Left lung (tissue), 4 donors: ENCODE measurements at regions not wholly inside any gene's neighbourhood (a gene's known extent, or its start where the extent isn't known, plus 50 kb on each side); places are given as distances from the start of the nearest gene placed in this dataset.

ENCODE experiments used
- ATAC-seq: fragments of 200-7000 bp; cut with Tn5 transposase; one replicate; pipeline ENCODE4 v1.9.1; 2020; ENCODE audit warnings: moderate library complexity
- DNase-seq, 4 donors: peaks; one replicate each; pipeline ENCODE4 v3.0.0-alpha.2; 2013 to 2020
- H3K27ac ChIP-seq, 2 donors: fragments of 200-600 bp; sonication (generic) in 1 of 2; one replicate each; pipeline versions ENCODE4 v1.5.0 to v1.8.0; 2020 to 2021
- H3K27me3 ChIP-seq, 2 donors: fragments of 200-600 bp; sonication (generic) in 1 of 2; one replicate each; pipeline versions ENCODE4 v1.5.0 to v1.8.0; 2020 to 2021
- H3K36me3 ChIP-seq, 2 donors: fragments of 200-600 bp; sonication (generic) in 1 of 2; one replicate each; pipeline versions ENCODE4 v1.5.0 to v1.8.0; 2020 to 2021
- H3K4me1 ChIP-seq, 2 donors: fragments of 200-600 bp; one replicate each; pipeline ENCODE4 v1.8.0; 2021
- H3K4me3 ChIP-seq, 2 donors: fragments of 200-600 bp; sonication (generic) in 1 of 2; one replicate each; pipeline versions ENCODE4 v1.5.0 to v1.8.0; 2020 to 2021; ENCODE audit warnings: mild to moderate bottlenecking in 1 of 2
- H3K9me3 ChIP-seq, 2 donors: fragments of 200-600 bp; sonication (generic) in 1 of 2; one replicate each; pipeline versions ENCODE4 v1.5.0 to v1.8.0; 2020 to 2021
- CTCF ChIP-seq, 2 donors: fragments of 200-600 bp; sonication (generic) in 1 of 2; IDR thresholded peaks; one replicate each; pipeline versions ENCODE4 v1.5.0 to v1.8.0; 2021; ENCODE audit warnings: antibody characterized with exemption in 2 of 2
- intact Hi-C, 2 donors: fragments of 100-400 bp; cut with DNase I; formaldehyde crosslinking; loops; one replicate each; pipeline versions ENCODE4 v1.11.2 to v1.14.2; 2022
- donor health status: DM: no; HTN: yes; CAD: no.
- donor health status: DM: no; HTN: no; CAD: no.

- no peak for TF ChIP-seq CTCF (IDR thresholded peaks at IDR 0.05)
- no peak overlapping the region for H3K27ac ChIP-seq
- no peak overlapping the region for H3K4me3 ChIP-seq
- intact Hi-C loops, result no loop called here
- H3K4me1 ChIP-seq, result no peaks in the 10 kb centered on the region
- H3K36me3 ChIP-seq, result no peaks in the 10 kb centered on the region
- DNase-seq, result no peak
- H3K9me3 ChIP-seq, result no peaks in the 10 kb centered on the region
- no peak for ATAC-seq
- no peaks in the 10 kb centered on the region for H3K27me3 ChIP-seq
Measured at GRCh38 chr3:173342679-173343078, 54.9 kb upstream of the NLGN1 start.

GRCh38 chr3:173340626-173341025 lies 56.9 kb upstream of the NLGN1 start:
- no peaks in the 10 kb centered on the region for H3K36me3 ChIP-seq
- ATAC-seq, result no peak
- intact Hi-C loops, result no loop called here
- peak in 1 of 4 donors; percentile 7 for DNase-seq
- H3K4me1 ChIP-seq, result no peaks in the 10 kb centered on the region
- no peak overlapping the region for H3K4me3 ChIP-seq
- H3K27me3 ChIP-seq, result no peaks in the 10 kb centered on the region
- H3K9me3 ChIP-seq, result no peaks in the 10 kb centered on the region
- no peak for TF ChIP-seq CTCF (IDR thresholded peaks at IDR 0.05)
- no peak overlapping the region for H3K27ac ChIP-seq

- Histone ChIP-seq H3K9me3 (no peaks in the 10 kb centered on the region), H3K36me3 (no peaks in the 10 kb centered on the region), H3K4me1 (no peaks in the 10 kb centered on the region), H3K27me3 (no peaks in the 10 kb centered on the region), H3K4me3 (no peak overlapping the region), H3K27ac (no peak overlapping the region)
- DNase-seq, result no peak
- no peak for ATAC-seq
- no peak for TF ChIP-seq CTCF (IDR thresholded peaks at IDR 0.05)
- intact Hi-C loops, result no loop called here
Measured at GRCh38 chr3:173336261-173336660, 61.3 kb upstream of the NLGN1 start.

GRCh38 chr3:173306110-173306509 lies 91.4 kb upstream of the NLGN1 start:
- no peak for TF ChIP-seq CTCF (IDR thresholded peaks at IDR 0.05)
- Histone ChIP-seq H3K36me3 (no peaks in the 10 kb centered on the region), H3K4me3 (no peak overlapping the region), H3K27ac (no peak overlapping the region), H3K4me1 (no peaks in the 10 kb centered on the region), H3K9me3 (no peaks in the 10 kb centered on the region), H3K27me3 (no peaks in the 10 kb centered on the region)
- ATAC-seq (no peak), DNase-seq (no peak)
- intact Hi-C loops, result no loop called here

GRCh38 chr3:173304182-173304800 lies 93.3 kb upstream of the NLGN1 start:
- Histone ChIP-seq H3K4me1 (no peaks in the 10 kb centered on the region), H3K9me3 (peaks cover 0 to 4% of the 10 kb centered on the region in 2 donors), H3K4me3 (no peak overlapping the region), H3K27ac (no peak overlapping the region), H3K36me3 (no peaks in the 10 kb centered on the region), H3K27me3 (no peaks in the 10 kb centered on the region)
- intact Hi-C loops, result no loop called here
- ATAC-seq (no peak), DNase-seq (no peak)
- TF ChIP-seq CTCF (IDR thresholded peaks at IDR 0.05), result no peak
